ENCODE measurements at regions not wholly inside any gene's neighbourhood (a gene's known extent, or its start where the extent isn't known, plus 50 kb on each side); places are given as distances from the start of the nearest gene placed in this dataset.

- TF ChIP-seq CTCF (IDR thresholded peaks at IDR 0.05; ENCODE audit: poor library complexity) (no peak), EZH2 (IDR thresholded peaks at IDR 0.05; ENCODE audit: borderline replicate concordance) (no peak), EZH2phosphoT487 (IDR thresholded peaks at IDR 0.05; ENCODE audit: low read depth, severe bottlenecking, unreplicated experiment) (no peak)
Measured at GRCh38 chr4:59044286-59044900, 1934.2 kb upstream of the IGFBP7 start.

All from hepatocyte (in vitro differentiated cells).